HG03521 (cell line): ENCODE measurements at regions not wholly inside any gene's neighbourhood (a gene's known extent, or its start where the extent isn't known, plus 50 kb on each side); places are given as distances from the start of the nearest gene placed in this dataset.
"Not testable (repeated sequence)": the region's sequence is repeated elsewhere in the genome, so short reads cannot be mapped to it uniquely, and the experiment has no call there.

Experiments used
- ATAC-seq: cut with Tn5 transposase; IDR thresholded peaks from one replicate; pipeline ENCODE4 v1.9.1; 2021; ENCODE audit warnings: mild to moderate bottlenecking, moderate library complexity; ENCODE audit not compliant: unreplicated experiment

DNA sequence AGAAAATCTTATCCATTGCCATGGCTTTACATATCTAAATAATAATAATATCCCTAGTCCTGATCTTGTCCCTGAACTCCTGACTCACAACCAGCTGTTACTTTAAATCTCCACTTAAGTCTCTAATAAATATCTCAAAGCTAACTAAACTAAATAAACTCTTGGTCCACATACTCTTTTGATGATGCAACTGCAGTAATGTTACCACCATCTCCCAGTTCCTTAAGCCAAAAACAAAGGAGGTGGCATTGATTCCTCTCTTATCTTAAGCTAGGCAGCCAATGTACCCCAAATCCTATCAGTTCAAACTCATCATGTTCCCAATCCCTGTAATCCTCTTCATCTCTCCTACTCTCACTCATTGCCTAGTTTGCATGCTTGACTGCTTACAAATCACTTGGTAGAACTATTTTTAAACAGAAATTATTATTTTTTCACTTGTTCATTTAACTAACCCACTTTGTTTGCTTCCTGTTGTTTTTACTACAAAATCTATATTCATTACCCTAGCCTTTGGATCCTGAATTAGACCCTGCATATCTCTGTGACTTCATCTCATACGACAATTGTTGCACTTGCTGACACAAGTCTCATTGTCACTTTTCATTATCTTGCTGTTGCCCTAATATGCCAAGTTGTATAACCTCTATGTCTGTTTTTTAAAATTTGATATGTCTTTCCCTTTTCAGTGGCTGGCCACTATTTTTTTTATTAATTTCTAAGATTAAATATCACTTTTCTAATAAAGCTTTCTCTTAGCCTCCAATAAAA is 462.2 kb downstream of the ZPLD1 start:
- no peak for ATAC-seq

DNA sequence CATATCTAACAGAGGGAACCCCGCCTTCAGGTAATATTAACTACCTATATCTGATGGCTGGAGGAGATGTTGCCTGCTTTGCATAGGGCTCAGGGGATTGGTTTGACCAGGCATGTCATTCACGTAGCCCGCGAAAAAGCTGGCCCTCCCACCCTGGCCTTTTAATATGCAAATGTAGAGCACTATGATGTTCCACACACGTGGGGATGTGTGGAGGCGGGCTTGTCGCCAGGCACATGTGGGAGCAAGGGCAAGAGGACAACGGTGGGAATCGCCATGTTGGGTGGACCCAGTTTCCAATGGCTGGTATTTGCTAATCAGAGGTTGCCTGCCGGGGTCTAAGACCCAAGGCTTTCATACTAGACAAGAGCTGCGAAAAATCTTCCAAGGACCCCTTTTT is 469.8 kb downstream of the ZPLD1 start:
- no peak for ATAC-seq

GRCh38 chr3:102905811-102906210 is 471.0 kb downstream of the ZPLD1 start:
- ATAC-seq: no peak

GRCh38 chr3:102906818-102907217 is 472.0 kb downstream of the ZPLD1 start:
- no peak for ATAC-seq

DNA sequence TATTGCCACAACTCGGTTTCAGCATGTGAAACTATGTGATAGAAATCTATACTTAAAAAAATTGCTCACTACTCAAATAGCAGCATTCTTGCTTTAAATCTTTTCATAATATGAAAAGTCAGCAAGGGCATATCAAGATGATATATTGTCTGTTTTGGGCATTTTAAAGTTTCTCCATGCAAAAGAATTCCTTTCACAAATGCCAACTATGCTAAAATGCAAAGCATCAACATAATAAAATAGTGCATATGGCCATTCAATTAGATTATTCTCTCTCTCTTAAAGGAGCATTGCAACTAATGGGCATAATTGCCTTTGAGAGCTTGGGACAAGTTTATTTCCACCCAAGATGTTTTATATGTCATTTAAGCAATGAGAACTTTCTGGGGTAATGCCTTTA is 475.1 kb downstream of the ZPLD1 start:
- no peak for ATAC-seq

GRCh38 chr3:102916532-102916931 is 481.7 kb downstream of the ZPLD1 start:
- ATAC-seq: no peak

DNA sequence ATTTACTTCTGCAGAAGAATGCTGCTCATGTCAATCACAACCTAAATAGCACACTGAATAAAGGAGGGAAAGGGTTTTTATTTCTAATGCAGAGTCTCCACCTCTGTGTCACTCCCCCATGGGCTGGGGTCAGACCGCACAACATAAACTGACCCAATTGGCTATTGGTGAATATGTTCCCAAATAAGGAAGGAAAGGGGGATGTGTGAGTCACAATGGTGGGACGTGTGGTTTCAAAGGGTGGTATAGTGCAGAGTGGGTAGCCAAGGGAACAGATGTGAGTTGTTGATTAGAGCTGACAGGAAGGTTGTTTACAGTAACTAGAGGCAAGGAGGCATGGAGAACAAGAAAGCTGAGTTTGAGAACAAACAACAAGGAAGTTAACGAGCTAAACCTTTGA is 491.8 kb downstream of the ZPLD1 start:
- no peak for ATAC-seq

DNA sequence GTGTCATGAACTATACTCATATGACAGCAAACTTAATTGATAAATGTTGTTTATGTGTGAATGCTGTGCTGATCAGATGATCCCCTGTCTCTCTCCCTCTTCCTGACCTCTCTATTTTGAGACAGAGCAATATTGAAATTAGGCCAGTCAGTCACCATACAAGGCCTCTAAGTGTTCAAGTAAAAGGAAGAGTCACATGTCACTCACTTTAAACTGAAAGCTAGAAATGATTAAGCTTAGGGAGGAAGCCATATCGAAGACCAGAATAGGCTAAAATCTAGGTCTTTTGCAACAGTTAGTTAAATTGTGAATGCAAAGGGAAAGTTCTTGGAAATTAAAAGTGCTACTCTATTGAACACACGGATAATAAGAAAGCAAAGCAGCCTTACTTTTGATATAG is 498.6 kb downstream of the ZPLD1 start:
- no peak for ATAC-seq

DNA sequence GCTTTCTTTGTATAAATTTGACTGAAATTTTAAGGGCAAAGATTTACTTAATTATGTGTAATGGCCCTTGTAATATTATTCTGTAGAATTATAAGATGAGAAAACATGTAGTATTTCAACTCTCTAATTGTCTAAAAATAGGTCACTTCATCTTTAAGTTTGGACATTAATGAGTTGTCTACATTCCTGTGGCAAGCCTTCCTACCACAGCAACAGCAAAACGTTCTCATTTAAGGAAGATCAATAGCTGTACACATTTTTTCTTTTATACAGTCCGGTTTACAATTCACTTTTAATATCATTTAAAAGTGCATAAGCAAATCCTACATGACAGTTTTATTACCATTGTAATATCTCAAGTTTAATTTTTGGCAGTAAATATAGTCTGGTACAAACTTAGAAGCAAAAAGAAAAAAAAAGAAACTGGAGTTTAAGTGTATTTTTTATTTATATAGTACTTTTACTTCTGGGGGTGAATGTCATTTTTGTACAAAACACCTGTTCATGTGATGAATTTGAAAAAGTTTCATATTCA is 501.8 kb downstream of the ZPLD1 start:
- ATAC-seq: no peak

DNA sequence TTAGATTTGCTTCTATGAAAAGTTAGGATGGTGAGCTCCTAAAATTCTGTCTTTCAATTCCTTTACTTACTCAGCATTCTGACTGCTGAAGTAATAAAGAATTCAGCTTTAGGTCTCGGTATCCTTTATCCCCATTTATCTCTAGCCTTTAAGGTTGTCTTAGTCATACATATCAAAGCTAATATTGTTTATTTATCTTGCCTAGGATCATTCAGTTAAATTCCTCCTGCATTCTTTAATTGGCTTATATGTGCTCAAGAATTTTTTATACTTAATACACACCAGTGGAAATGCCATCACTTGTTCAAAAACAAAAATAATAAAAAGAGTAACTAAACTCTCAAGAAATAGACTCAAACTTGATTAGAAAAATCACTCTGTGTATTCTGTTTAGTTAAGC is 507.0 kb downstream of the ZPLD1 start:
- no peak for ATAC-seq

GRCh38 chr3:102946445-102946844 is 511.6 kb downstream of the ZPLD1 start:
- ATAC-seq: not testable (repeated sequence)

GRCh38 chr3:102972350-102972749 is 537.5 kb downstream of the ZPLD1 start:
- ATAC-seq: no peak

GRCh38 chr3:102974333-102974732 is 539.5 kb downstream of the ZPLD1 start:
- ATAC-seq: no peak

DNA sequence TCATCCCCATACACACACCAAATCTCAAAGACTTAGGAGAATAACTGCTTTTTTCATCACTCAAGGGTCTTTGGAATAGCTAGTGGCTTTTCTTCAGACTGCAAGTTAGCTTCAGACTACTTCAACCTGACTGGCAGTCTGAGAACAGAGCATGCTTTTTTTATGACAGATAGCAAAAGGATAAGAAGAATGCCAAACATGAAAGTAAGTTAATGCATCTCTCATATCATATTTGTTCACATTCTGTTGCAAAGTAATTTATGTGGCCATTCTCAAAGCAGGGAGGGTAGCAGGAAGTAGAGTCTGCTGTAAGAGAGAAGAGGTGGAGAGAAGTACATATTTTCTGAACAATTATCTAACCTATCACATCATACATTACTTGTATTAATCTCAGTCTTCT is 544.4 kb downstream of the ZPLD1 start:
- no peak for ATAC-seq

DNA sequence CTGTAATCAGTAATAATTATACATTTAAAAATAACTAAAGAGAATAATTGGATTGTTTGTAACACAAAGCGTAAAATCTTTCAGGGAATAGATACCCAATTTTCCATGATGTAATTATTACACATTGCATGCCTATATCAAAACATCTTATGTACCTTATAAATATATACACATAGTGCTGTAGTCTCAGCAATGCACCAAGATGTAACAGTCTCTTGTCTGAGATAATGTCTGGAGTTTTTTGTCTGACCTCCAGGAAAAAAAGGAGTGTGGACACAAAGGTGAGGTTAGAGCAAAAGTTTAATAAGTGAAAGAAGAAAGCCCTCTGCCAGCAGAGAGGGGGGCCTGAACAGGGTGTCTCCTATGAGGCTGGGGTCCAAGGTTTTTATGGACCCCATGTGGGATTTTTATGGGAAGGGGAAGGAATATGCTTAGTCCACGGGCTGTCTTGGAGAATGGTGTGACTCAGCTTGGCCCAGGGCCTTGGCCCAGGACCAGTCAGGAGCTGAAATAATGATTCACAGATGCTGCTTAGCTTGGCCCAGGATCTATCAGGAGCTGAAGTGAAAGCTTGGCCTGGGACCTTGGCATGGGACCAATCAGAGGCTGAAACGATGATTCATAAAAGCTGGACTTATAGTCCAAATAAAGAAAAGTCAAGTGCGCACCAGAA is 545.0 kb downstream of the ZPLD1 start:
- ATAC-seq: no peak

- ATAC-seq: no peak
Measured at GRCh38 chr3:102980355-102980696, 545.5 kb downstream of the ZPLD1 start.

DNA sequence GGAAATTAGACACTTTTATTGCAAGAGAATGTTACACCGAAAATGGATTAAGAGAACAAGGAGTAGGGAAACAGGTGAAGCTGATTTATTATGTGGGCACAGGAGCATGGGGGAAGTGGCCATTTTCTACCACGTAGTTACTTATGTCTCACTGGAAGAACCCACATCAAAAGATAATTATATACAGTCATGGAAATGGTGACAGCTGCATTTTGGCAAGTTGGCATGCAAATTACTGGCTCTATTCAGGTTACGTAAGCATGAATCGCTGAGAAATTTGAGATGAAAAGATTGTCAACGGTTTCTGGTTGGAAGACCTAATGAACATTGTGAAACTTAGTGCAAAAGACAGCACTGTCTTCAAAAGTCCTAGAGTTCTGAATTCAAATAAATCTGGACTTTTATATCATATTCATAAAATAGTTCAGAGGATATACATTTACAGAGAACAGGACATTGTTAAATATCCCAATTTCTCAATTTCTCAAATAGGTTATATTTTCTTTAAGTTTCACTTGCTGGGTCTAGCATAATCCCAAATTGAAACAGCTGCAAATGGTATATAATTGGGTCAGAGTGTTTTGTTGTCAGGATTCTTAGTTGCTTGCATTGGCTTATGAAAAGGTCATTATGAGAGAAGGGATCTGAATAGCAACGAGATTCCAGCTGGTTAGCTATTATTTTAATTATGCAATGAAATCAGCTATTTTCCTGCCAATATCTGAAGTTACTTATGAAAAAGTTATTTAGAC is 567.8 kb downstream of the ZPLD1 start:
- no peak for ATAC-seq

GRCh38 chr3:103006526-103007183 is 571.8 kb downstream of the ZPLD1 start:
- ATAC-seq: no peak

GRCh38 chr3:103009609-103010008 is 574.8 kb downstream of the ZPLD1 start:
- ATAC-seq: no peak

DNA sequence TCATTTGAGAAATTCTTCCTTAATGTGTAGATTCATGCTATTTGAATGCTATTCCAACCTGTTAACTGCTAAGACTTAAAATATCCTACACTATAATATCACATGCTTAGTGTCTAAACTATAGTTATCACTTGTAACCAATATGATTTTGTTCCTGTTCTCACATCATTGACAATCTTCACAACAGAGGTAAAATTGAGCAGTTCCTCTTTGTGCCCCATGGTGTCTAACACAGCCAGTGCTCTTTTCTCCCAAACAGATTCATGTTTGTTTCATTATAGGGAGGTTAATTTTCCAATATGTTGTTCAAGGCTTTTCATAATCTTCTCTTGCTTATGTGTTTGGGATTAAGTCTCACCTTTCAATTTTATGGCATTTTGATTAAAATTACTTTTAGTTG is 591.1 kb downstream of the ZPLD1 start:
- no peak for ATAC-seq

DNA sequence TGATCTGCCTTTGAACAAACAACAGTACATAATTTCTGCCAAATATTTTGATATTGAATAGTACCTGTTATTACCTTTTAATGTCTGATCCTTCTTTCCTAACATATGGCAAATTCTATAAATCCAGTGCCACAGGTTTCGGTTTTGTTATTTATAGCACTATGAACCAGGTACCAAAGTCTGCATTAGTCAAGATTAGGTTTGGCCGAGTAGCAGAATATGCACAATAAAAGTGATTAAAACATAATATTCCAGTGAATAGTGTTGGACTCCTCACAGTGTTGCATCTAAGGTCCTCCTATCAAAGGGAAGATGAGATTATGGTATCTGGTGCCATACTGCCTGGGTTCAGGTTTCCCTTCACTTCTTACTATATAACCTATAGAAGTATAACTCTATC is 599.0 kb downstream of the ZPLD1 start:
- ATAC-seq: no peak
